Left cardiac atrium (tissue), 4 donors: ENCODE measurements at regions not wholly inside any gene's neighbourhood (a gene's known extent, or its start where the extent isn't known, plus 50 kb on each side); places are given as distances from the start of the nearest gene placed in this dataset.

Experiments used
- ATAC-seq, 2 donors: fragments of 200-7000 bp; cut with Tn5 transposase; one replicate each; pipeline ENCODE4 v1.9.1; 2020; ENCODE audit warnings: mild to moderate bottlenecking in 2 of 2, moderate library complexity in 2 of 2
- DNase-seq: peaks from one replicate; pipeline ENCODE4 v3.0.0-alpha.2; 2020
- intact Hi-C, 2 donors: fragments of 100-400 bp; cut with DNase I; formaldehyde crosslinking; loops; one replicate each; pipeline versions ENCODE4 v1.14.1 to v1.15.1; 2022 to 2023
- donor health status: DM: no; HTN: yes; CAD: no.
- donor health status: DM: no; HTN: yes; CAD: no; lungs with severe emphysema.
- donor health status: DM: yes; HTN: yes; CAD: no.
- donor health status: Dilated cardiomyopathy.

- intact Hi-C loops = no loop called here
- ATAC-seq = peak in 1 of 2 donors; percentile 23
- no peak for DNase-seq
These were observed 54.3 kb upstream of the RAB3GAP2 start for GRCh38 chr1:220326578-220326977.

- intact Hi-C loops = no loop called here
- DNase-seq = no peak
These were observed 53.2 kb upstream of the RAB3GAP2 start for GRCh38 chr1:220325306-220325995.

GRCh38 chr1:220323717-220324116 is 51.5 kb upstream of the RAB3GAP2 start:
- ATAC-seq (no peak), DNase-seq (no peak)
- intact Hi-C loops = no loop called here

More at GRCh38 chr1:220325306-220325995, 53.2 kb upstream of the RAB3GAP2 start:
- no peak for ATAC-seq

- no peak for ATAC-seq
- no peak for DNase-seq
- intact Hi-C loops = no loop called here
These were observed 50.3 kb upstream of the RAB3GAP2 start for GRCh38 chr1:220322570-220322969.
